Heart right ventricle (tissue), 16 donors: ENCODE measurements at regions not wholly inside any gene's neighbourhood (a gene's known extent, or its start where the extent isn't known, plus 50 kb on each side); places are given as distances from the start of the nearest gene placed in this dataset.

ENCODE experiments used
- ATAC-seq, 8 donors: fragments of 200-7000 bp; cut with Tn5 transposase; one replicate each; pipeline ENCODE4 v1.9.1; 2020; ENCODE audit warnings: mild to moderate bottlenecking in 8 of 8, moderate library complexity in 8 of 8, moderate number of reproducible peaks in 1 of 8
- DNase-seq, 2 donors: peaks; one replicate each; pipeline ENCODE4 v3.0.0-alpha.2; 2020
- H3K27ac ChIP-seq, 10 donors: fragments of 200-600 bp; sonication (generic) in 2 of 10; one replicate each; pipeline versions ENCODE4 v1.5.0 to v1.8.0; 2020 to 2022; ENCODE audit warnings: mild to moderate bottlenecking in 3 of 10
- H3K27me3 ChIP-seq, 7 donors: fragments of 200-600 bp; one replicate each; pipeline ENCODE4 v1.8.0; 2021 to 2022; ENCODE audit warnings: mild to moderate bottlenecking in 2 of 7
- H3K36me3 ChIP-seq, 9 donors: fragments of 200-600 bp; sonication (generic) in 1 of 9; one replicate each; pipeline versions ENCODE4 v1.5.0 to v1.8.0; 2020 to 2022; ENCODE audit warnings: mild to moderate bottlenecking in 2 of 9
- H3K4me1 ChIP-seq, 9 donors: fragments of 200-600 bp; sonication (generic) in 1 of 9; one replicate each; pipeline versions ENCODE4 v1.5.0 to v1.8.0; 2020 to 2022; ENCODE audit warnings: mild to moderate bottlenecking in 4 of 9
- H3K4me3 ChIP-seq, 10 donors: fragments of 200-600 bp; sonication (generic) in 2 of 10; one replicate each; pipeline versions ENCODE4 v1.5.0 to v1.8.0; 2020 to 2022; ENCODE audit warnings: mild to moderate bottlenecking in 7 of 10, moderate library complexity in 2 of 10
- H3K9me3 ChIP-seq, 11 donors: fragments of 200-600 bp in 10 of 11; sonication (generic) in 2 of 11; one replicate each; pipeline versions ENCODE4 v1.5.0 to v1.8.0; 2013 to 2022; ENCODE audit warnings: mild to moderate bottlenecking in 2 of 11, control low read depth in 1 of 11, moderate library complexity in 1 of 11
- WGBS, 2 donors: extraction: QIAGEN DNeasy Blood & Tissue Kit; methylation state at CpG; one replicate each; pipeline ENCODE4 v1.1.7; 2013; ENCODE audit warnings: inconsistent platforms in 1 of 2; 5-methylcytosine and 5-hydroxymethylcytosine counted together
- intact Hi-C, 10 donors: fragments of 100-400 bp; cut with DNase I; formaldehyde crosslinking; loops; one replicate each; pipeline versions ENCODE4 v1.11.1 to v1.14.2; 2022
- TF ChIP-seq, protein P1 (sequence below), 9 donors: fragments of 200-600 bp; sonication (generic) in 2 of 9; IDR thresholded peaks; one replicate each; pipeline versions ENCODE4 v1.5.0 to v1.8.0; 2021 to 2022; ENCODE audit warnings: antibody characterized with exemption in 9 of 9, mild to moderate bottlenecking in 5 of 9, moderate library complexity in 1 of 9
- donor health status: Arrhythmogenic right ventricular cardiomyopathy.
- donor health status: ischemic (EF 13 %, LVEDD 7.1; RV severe dilation, severe dysfunction).
- donor health status: healthy with polysubstance abuse.
- donor health status: DM: no; HTN: yes; CAD: no.
- donor health status: DM: no; HTN: no; CAD: no.
- donor health status: ischemic (EF 25% LVEDD 6.9; RV normal size, moderate dysfunction).
- donor health status: ischemic (EF 25% LVEDD 5.7; RV mildly dilated, moderate dysfunction).
- donor health status: healthy.
- donor health status: DM: yes; HTN: yes; CAD: no.
- donor health status: Ischemic cardiomyopathy.
- donor health status: ischemic (EF 35%, LVEDD 5.7; RV mildly dilated, moderate dysfunction).
- donor health status: nonischemic (EF 11% LVEDD 7.7; RV severe dilation, severe dysfunction).
- donor health status: DM: yes; HTN: yes; CAD: no.
- donor health status: PGD.
- donor health status: ischemic (EF 29% LVEDD 5.4; RV normal size, mild dysfunction).
- donor health status: nonischemic (EF 23%, LVEDD 6.1; RV moderate dilation, normal function).

DNA sequence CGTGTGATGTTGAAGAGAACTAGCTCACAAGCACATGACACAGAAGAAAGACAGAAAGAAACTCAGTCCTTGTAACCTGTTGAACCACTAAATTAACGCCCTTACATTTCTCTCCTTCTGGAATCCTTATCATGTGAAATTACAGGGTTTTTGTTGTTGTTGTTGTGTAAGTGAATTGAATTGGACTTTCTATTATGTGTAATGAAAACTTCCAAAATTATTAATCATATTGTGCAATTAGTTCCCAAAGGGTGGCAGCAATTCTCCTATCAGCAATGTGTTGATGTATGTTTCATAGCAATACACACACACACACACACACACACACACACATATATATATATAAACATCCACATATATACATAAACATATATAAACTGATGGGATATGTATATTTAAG is 402.2 kb upstream of the TCF4 start:
- H3K9me3 ChIP-seq: peaks cover 0 to 14% (median 0%) of the 10 kb centered on the region in 11 donors
- TF ChIP-seq, protein P1, sequence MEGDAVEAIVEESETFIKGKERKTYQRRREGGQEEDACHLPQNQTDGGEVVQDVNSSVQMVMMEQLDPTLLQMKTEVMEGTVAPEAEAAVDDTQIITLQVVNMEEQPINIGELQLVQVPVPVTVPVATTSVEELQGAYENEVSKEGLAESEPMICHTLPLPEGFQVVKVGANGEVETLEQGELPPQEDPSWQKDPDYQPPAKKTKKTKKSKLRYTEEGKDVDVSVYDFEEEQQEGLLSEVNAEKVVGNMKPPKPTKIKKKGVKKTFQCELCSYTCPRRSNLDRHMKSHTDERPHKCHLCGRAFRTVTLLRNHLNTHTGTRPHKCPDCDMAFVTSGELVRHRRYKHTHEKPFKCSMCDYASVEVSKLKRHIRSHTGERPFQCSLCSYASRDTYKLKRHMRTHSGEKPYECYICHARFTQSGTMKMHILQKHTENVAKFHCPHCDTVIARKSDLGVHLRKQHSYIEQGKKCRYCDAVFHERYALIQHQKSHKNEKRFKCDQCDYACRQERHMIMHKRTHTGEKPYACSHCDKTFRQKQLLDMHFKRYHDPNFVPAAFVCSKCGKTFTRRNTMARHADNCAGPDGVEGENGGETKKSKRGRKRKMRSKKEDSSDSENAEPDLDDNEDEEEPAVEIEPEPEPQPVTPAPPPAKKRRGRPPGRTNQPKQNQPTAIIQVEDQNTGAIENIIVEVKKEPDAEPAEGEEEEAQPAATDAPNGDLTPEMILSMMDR (IDR thresholded peaks at IDR 0.05): no peak
- H3K36me3 ChIP-seq: no peaks in the 10 kb centered on the region
- H3K27ac ChIP-seq: no peak overlapping the region
- ATAC-seq: no peak
- DNase-seq: no peak
- 93 to 97% methylated on average over 2 of the region's 2 CpGs for WGBS, 2 donors
- H3K4me1 ChIP-seq: peaks cover 0 to 14% (median 5%) of the 10 kb centered on the region in 9 donors
- no peaks in the 10 kb centered on the region for H3K27me3 ChIP-seq
- no peak overlapping the region for H3K4me3 ChIP-seq
- intact Hi-C loops: loop anchor here in 3 of 10 donors (10.0 kb wide), 2 partner anchors 115 to 575 kb away; no protein-coding TSS in a partner anchor

DNA sequence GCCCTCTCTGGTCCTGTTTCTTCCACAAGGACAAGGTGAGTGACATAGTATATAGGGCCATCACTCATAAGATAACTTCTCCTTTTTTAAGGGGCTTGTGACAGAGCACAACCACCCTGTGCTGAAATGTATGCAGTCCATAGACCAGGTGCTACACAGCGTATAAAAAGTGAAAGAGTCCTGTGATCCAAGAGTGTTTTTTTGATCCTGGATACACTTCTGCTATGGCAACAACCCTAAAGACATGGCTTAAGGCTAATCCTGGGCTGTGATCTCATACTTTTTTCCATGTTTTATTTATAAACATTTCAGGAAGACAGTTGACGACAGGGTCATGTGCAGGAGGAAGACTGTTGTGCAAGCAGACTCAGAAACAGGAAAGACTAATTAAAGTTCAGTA is 400.5 kb upstream of the TCF4 start:
- TF ChIP-seq, protein P1 (IDR thresholded peaks at IDR 0.05): no peak
- peaks cover 0 to 27% (median 9%) of the 10 kb centered on the region in 11 donors for H3K9me3 ChIP-seq
- H3K27ac ChIP-seq: peak overlapping the region in 9 of 10 donors; percentile 12 to 88 (median 63)
- intact Hi-C loops: loop anchor here in 3 of 10 donors (5.0 to 10.0 kb wide), 4 partner anchors 94 to 754 kb away; no protein-coding TSS in a partner anchor
- peaks cover 0 to 14% (median 5%) of the 10 kb centered on the region in 9 donors for H3K4me1 ChIP-seq
- ATAC-seq (peak; percentile 86 to 98 (median 94)), DNase-seq (peak in 1 of 2 donors; percentile 71)
- H3K36me3 ChIP-seq: no peaks in the 10 kb centered on the region
- H3K27me3 ChIP-seq: no peaks in the 10 kb centered on the region
- no peak overlapping the region for H3K4me3 ChIP-seq
- WGBS, 2 donors: 19 to 20% methylated on average over 2 of the region's 2 CpGs

DNA sequence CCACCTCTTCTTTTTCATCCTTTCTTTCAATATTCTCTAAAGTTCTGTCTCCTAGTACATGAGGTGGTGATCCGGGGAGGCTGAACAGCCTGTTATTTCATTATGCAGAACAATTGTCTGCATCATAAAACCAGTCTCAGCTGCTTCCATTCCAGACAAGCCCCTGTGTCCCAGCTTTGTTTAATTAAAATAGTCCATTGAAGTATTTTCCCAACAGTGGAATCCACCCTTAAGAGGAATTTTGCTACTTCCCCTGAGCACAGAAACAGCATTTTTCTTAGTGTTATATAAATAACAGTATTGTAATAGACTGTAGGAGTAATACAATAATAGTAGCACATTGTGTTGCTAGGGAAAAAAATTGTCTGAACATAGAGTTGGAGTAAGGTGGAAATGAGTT is 395.4 kb upstream of the TCF4 start:
- Histone ChIP-seq H3K9me3 (peaks cover 0 to 27% (median 9%) of the 10 kb centered on the region in 11 donors), H3K27me3 (no peaks in the 10 kb centered on the region), H3K4me1 (peaks cover 0 to 23% (median 9%) of the 10 kb centered on the region in 9 donors), H3K36me3 (no peaks in the 10 kb centered on the region), H3K27ac (peak overlapping the region; percentile 15 to 83 (median 68)), H3K4me3 (peak overlapping the region in 1 of 10 donors; percentile 6)
- intact Hi-C loops: loop anchor here in 3 of 10 donors (5.0 to 10.0 kb wide), 6 partner anchors 99 to 749 kb away; no protein-coding TSS in a partner anchor
- peak; percentile 68 to 91 (median 78) for ATAC-seq
- WGBS, 2 donors: 53 to 81% methylated on average over 1 of the region's 1 CpG
- DNase-seq: peak in 1 of 2 donors; percentile 33
- TF ChIP-seq, protein P1 (IDR thresholded peaks at IDR 0.05): no peak

DNA sequence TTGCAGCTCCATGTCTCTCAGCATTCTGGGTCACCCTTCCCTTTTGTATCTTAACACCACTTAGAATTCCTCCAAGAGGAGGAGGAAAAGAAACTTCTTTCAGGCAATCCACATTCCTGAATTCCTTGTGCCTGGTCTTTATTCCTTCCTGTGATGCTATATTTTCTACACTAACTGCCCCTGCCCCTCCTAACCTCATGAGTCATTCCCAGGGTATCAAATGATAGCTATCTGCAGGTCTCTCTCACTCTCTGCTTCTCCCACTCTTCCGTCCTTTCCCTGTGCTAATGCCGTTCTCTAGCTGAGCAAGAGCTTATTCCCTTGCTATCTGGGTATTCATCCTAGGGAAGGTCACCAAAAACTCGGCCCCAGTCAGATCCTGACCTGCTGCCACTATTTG is 395.0 kb upstream of the TCF4 start:
- H3K4me3 ChIP-seq: peak overlapping the region in 2 of 10 donors; percentile 3 to 6
- H3K9me3 ChIP-seq: peaks cover 0 to 25% (median 8%) of the 10 kb centered on the region in 11 donors
- H3K36me3 ChIP-seq: no peaks in the 10 kb centered on the region
- ATAC-seq (peak in 7 of 8 donors; percentile 32 to 72 (median 54)), DNase-seq (peak in 1 of 2 donors; percentile 6)
- WGBS, 2 donors: 35 to 44% methylated on average over 3 of the region's 3 CpGs
- TF ChIP-seq, protein P1 (IDR thresholded peaks at IDR 0.05): no peak
- intact Hi-C loops: loop anchor here in 3 of 10 donors (5.0 to 10.0 kb wide), 6 partner anchors 99 to 748 kb away; no protein-coding TSS in a partner anchor
- peaks cover 0 to 18% (median 9%) of the 10 kb centered on the region in 9 donors for H3K4me1 ChIP-seq
- peak overlapping the region; percentile 15 to 83 (median 68) for H3K27ac ChIP-seq
- H3K27me3 ChIP-seq: no peaks in the 10 kb centered on the region
